ENCODE measurements at regions not wholly inside any gene's neighbourhood (a gene's known extent, or its start where the extent isn't known, plus 50 kb on each side); places are given as distances from the start of the nearest gene placed in this dataset.
"Not testable (repeated sequence)": the region's sequence is repeated elsewhere in the genome, so short reads cannot be mapped to it uniquely, and the experiment has no call there.

- DNase-seq (ENCODE audit: extremely low read depth, low read depth), result no peak
Measured at GRCh38 chr7:126022452-126022851, 1092.8 kb upstream of the POT1 start.

- no peak for DNase-seq (ENCODE audit: extremely low read depth, low read depth)
Measured at GRCh38 chr7:126016722-126017121, 1087.1 kb upstream of the POT1 start.

GRCh38 chr7:126005064-126005463 is 1075.4 kb upstream of the POT1 start:
- no peak for DNase-seq (ENCODE audit: extremely low read depth, low read depth)

- no peak for DNase-seq (ENCODE audit: extremely low read depth, low read depth)
Measured at GRCh38 chr7:126001349-126001748, 1071.7 kb upstream of the POT1 start.

- no peak for DNase-seq (ENCODE audit: extremely low read depth, low read depth)
Measured at GRCh38 chr7:125984795-125985194, 1055.2 kb upstream of the POT1 start.

GRCh38 chr7:125971656-125972055 is 1042.0 kb upstream of the POT1 start:
- no peak for DNase-seq (ENCODE audit: extremely low read depth, low read depth)

GRCh38 chr7:125966278-125967048 is 1036.8 kb upstream of the POT1 start:
- DNase-seq (ENCODE audit: extremely low read depth, low read depth), result no peak

GRCh38 chr7:125934955-125935354 is 1005.3 kb upstream of the POT1 start:
- no peak for DNase-seq (ENCODE audit: extremely low read depth, low read depth)

GRCh38 chr7:125934539-125934938 is 1004.9 kb upstream of the POT1 start:
- no peak for DNase-seq (ENCODE audit: extremely low read depth, low read depth)

GRCh38 chr7:125930848-125931247 is 1001.2 kb upstream of the POT1 start:
- no peak for DNase-seq (ENCODE audit: extremely low read depth, low read depth)

GRCh38 chr7:125927556-125927955 is 997.9 kb upstream of the POT1 start:
- no peak for DNase-seq (ENCODE audit: extremely low read depth, low read depth)

GRCh38 chr7:125926621-125927020 is 997.0 kb upstream of the POT1 start:
- no peak for DNase-seq (ENCODE audit: extremely low read depth, low read depth)

- no peak for DNase-seq (ENCODE audit: extremely low read depth, low read depth)
Measured at GRCh38 chr7:125924037-125924436, 994.4 kb upstream of the POT1 start.

- not testable (repeated sequence) for DNase-seq (ENCODE audit: extremely low read depth, low read depth)
Measured at GRCh38 chr7:125915381-125915948, 985.8 kb upstream of the POT1 start.

- no peak for DNase-seq (ENCODE audit: extremely low read depth, low read depth)
Measured at GRCh38 chr7:125908711-125909110, 979.1 kb upstream of the POT1 start.

- DNase-seq (ENCODE audit: extremely low read depth, low read depth), result no peak
Measured at GRCh38 chr7:125899577-125899976, 970.0 kb upstream of the POT1 start.

- no peak for DNase-seq (ENCODE audit: extremely low read depth, low read depth)
Measured at GRCh38 chr7:125892434-125892833, 962.8 kb upstream of the POT1 start.

- no peak for DNase-seq (ENCODE audit: extremely low read depth, low read depth)
Measured at GRCh38 chr7:125878988-125879387, 949.4 kb upstream of the POT1 start.

GRCh38 chr7:125878235-125878956 is 948.8 kb upstream of the POT1 start:
- no peak for DNase-seq (ENCODE audit: extremely low read depth, low read depth)

GRCh38 chr7:125877246-125877645 is 947.6 kb upstream of the POT1 start:
- no peak for DNase-seq (ENCODE audit: extremely low read depth, low read depth)

GRCh38 chr7:125876431-125876830 is 946.8 kb upstream of the POT1 start:
- no peak for DNase-seq (ENCODE audit: extremely low read depth, low read depth)

- no peak for DNase-seq (ENCODE audit: extremely low read depth, low read depth)
Measured at GRCh38 chr7:125871431-125871830, 941.8 kb upstream of the POT1 start.
